ENCODE measurements at regions not wholly inside any gene's neighbourhood (a gene's known extent, or its start where the extent isn't known, plus 50 kb on each side); places are given as distances from the start of the nearest gene placed in this dataset.

DNA sequence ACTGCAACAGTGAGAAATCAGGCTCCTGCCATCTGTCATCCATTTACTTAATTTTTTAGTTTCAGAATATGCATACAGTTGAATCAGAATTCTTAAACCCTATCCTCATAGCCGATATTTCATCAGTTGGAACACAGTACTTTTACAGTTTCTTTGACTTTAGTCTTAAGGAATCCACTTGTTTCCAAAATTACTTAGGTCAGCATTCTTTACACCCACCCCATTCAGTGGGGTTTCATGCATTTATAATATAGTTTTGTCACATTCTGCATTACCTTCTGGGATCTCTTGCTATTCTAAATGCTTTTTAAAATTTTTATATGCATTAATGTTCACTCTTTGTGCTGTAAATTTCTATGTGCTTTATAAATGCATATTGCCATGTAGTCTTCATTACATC lies 400.4 kb upstream of the LRRTM4 start:
- TF ChIP-seq, protein P1, sequence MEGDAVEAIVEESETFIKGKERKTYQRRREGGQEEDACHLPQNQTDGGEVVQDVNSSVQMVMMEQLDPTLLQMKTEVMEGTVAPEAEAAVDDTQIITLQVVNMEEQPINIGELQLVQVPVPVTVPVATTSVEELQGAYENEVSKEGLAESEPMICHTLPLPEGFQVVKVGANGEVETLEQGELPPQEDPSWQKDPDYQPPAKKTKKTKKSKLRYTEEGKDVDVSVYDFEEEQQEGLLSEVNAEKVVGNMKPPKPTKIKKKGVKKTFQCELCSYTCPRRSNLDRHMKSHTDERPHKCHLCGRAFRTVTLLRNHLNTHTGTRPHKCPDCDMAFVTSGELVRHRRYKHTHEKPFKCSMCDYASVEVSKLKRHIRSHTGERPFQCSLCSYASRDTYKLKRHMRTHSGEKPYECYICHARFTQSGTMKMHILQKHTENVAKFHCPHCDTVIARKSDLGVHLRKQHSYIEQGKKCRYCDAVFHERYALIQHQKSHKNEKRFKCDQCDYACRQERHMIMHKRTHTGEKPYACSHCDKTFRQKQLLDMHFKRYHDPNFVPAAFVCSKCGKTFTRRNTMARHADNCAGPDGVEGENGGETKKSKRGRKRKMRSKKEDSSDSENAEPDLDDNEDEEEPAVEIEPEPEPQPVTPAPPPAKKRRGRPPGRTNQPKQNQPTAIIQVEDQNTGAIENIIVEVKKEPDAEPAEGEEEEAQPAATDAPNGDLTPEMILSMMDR (IDR thresholded peaks at IDR 0.05), result no peak
- no peak for TF ChIP-seq POLR2A (IDR thresholded peaks at IDR 0.05)
- no peak for TF ChIP-seq POLR2AphosphoS5 (IDR thresholded peaks at IDR 0.05; ENCODE audit: insufficient read depth in 1 of 2, low read depth in 1 of 2)

Measured in vagina (tissue), 2 donors.